ENCODE measurements at regions not wholly inside any gene's neighbourhood (a gene's known extent, or its start where the extent isn't known, plus 50 kb on each side); places are given as distances from the start of the nearest gene placed in this dataset.
A peak's percentile ranks its signal among the peaks of the same experiment; 100 is the strongest.
"Not testable (repeated sequence)": the region's sequence is repeated elsewhere in the genome, so short reads cannot be mapped to it uniquely, and the experiment has no call there.

DNA sequence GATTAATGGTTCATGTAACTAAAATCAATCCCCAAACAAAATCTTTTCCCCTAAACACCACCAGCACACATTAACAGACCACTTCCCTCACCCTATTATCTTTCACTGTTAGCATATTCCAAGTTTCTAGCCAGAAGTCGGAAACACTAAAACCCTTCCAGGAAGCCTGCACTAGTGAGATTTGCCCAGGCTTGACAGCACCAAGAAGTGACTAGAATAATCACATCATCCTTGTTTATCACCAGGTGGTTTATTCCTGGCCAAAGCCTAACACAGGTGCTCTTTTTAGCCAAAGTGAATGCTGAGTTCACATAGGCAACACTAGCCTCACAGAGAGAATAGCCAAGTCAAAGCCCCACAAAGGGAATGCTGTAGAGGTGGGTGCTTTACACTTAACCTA, 221.2 kb upstream of the HNRNPA3 start:
- no peak for DNase-seq

GRCh38 chr2:176997074-176997791, 215.4 kb upstream of the HNRNPA3 start:
- DNase-seq, result peak; percentile 9 to 19

DNA sequence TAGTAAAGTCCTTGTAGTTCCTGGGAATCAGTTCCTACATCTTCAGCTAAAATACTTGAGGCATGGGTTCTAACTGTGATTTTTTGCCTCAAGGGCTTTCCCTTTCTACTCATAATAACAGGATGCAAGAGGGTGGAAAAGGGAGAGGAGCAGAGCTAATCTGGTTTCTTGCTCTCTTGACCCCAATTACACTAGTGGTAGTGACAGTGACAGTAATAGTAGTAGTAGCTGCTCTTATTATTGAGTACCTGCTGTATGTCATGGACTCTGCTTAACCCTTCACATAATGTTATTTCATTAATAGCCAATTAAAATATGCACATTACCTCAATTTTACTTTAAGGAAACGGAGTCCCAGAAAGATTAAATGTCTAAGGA, 214.8 kb upstream of the HNRNPA3 start:
- peak in 1 of 2 donors; percentile 4 for DNase-seq

DNA sequence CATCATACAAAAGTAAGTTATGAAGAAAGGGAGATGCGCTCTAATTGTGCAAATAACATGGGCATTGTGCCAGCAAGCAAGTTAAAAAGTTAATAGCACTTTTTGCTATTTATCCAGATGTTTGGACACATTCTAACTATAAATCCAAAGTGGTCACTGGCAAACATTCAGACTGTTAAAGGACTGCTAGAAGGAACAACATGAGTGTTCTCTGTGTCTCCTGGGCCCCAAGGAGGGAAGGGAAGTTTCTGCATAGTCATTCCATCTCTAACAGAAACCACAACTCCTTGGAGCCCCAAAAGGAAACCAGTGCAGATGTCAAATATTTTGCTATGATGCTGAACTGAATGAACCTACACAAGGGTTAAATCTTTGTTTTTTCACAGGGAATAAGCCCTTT, 213.3 kb upstream of the HNRNPA3 start:
- DNase-seq, result no peak

DNA sequence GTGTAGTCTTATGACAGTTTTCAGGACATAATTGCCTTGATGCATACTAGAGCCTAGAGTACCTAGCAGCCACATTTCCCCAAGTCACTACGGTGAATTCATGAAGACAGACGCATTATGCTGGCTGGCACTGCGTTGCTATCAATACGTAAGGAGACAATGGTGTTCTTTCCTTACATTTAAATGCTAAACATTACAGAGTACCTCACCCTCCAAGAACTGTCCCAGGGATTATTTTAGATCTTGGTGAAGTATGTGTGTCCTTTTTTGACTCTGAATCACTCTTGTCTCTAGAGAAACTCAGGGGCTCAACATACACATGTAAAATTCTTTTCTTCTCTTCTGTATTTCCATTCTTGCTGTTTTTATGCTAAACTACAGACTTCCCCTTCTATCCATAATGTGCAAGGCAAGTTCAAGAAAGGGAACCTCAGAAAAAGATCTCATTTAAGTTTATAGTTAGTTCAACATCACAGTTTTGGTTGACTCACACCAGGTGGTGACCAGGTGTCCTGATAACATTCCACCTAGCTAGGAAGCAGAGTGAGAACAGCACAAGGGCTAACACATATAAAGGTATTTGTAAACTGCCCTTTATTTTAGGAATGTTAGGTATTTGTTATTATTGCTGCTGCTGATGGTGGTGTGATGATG, 212.4 kb upstream of the HNRNPA3 start:
- DNase-seq, result no peak

- no peak for DNase-seq
Measured at GRCh38 chr2:177000715-177001072, 211.9 kb upstream of the HNRNPA3 start.

DNA sequence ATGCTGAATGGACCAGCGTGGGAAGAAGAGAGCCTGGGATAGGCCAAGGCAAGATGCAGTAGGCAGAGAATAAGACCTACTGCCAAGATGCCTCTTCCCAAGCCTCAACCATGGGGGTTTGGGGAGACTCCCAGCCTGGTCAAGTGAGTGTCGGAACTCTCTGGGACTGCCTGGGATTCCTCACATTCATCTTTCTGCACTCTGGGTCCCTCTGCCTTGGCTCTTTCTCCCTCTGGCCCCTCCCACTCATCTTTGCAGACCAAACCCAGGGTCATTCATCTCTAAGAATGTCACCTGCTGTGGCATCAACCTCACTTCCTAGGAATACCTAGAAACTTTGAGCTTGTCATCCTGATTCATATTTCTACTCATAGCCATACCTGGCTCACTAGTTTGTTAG, 211.3 kb upstream of the HNRNPA3 start:
- DNase-seq, result no peak

DNA sequence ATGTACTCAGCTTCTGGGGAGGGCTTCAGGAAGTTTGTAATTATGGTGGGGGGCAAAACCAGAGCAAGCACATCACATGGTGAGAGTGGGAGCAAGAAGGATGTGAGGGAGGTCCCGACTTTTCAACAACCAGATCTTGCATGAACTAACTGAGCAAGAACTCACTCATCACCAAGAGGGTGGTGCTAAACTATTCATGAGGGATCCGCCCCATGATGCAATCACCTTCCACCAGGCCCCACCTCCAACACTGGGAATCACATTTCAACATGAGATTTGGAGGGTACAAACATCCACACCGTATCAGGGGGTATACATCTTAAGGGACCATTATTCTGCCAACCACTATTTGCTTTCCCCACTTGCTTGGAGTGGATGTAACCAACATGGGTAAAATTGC, 209.6 kb upstream of the HNRNPA3 start:
- no peak for DNase-seq

DNA sequence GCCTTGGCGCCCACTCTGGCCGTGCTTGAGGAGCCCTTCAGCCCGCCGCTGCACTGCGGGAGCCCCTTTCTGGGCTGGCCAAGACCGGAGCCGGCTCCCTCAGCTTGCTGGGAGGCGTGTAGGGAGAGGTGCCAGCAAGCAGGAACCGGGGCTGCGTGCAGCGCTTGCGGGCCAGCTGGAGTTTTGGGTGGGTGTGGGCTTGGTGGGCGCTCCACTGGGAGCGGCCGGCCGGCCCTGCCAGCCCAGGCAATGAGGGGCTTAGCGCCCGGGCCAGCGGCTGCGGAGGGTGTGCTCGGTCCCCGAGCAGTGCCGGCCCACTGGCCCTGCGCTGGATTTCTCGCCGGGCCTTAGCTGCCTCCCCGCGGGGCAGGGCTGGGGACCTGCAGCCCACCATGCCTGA, 204.9 kb upstream of the HNRNPA3 start:
- not testable (repeated sequence) for DNase-seq

DNA sequence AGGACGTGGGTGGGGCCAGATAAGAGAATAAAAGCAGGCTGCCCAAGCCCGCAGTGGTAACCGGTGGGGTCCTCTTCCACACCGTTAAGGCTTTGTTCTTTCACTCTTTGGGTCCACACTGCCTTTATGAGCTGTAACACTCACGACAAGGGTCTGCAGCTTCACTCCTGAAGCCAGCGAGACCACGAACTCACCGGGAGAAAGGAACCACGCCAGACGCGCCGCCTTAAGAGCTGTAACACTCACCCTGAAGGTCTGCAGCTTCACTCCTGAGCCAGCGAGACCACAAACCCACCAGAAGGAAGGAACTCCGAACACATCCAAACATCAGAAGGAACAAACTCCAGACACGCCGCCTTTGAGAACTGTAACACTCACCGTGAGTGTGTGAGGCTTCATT, 203.9 kb upstream of the HNRNPA3 start:
- DNase-seq, result not testable (repeated sequence)

DNA sequence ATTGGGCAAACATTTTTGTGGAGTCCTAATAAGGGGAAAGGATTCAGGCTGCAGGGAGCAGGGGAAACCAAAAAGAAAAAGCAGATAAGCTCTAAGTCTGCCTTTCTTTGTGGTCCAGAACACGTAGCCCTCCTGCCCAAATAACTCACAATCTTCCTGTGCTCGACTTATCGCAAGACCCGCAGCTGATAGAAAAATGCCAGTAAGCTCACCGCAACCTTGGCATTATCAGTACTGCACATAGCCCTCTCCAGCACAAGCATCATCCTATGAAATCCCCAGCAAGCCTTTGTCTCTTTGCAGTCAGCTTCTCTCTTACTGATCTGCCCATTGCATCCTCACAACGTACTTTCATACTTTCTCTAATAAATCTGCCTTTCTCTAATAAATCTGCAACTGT, 202.4 kb upstream of the HNRNPA3 start:
- DNase-seq, result no peak

GRCh38 chr2:177010861-177011260, 201.7 kb upstream of the HNRNPA3 start:
- no peak for DNase-seq

DNA sequence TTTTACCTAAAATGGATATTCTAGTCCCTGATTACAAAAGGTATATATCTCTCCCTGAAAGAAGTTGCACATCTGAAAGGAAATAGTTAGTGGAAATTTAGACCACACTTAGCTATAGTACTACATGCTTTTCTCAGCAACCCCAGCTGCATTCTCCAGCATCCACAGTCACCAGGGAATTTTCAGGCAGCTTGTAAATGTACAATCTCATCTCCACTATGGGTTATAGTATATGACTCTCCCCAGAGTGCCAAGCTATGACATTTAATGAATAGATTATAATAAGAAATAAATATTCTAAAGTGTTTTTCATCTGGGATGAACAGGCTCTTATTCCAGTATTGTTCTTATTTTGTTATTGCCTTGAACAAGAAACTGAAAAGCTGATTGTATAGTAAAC, 197.6 kb upstream of the HNRNPA3 start:
- DNase-seq, result no peak

DNA sequence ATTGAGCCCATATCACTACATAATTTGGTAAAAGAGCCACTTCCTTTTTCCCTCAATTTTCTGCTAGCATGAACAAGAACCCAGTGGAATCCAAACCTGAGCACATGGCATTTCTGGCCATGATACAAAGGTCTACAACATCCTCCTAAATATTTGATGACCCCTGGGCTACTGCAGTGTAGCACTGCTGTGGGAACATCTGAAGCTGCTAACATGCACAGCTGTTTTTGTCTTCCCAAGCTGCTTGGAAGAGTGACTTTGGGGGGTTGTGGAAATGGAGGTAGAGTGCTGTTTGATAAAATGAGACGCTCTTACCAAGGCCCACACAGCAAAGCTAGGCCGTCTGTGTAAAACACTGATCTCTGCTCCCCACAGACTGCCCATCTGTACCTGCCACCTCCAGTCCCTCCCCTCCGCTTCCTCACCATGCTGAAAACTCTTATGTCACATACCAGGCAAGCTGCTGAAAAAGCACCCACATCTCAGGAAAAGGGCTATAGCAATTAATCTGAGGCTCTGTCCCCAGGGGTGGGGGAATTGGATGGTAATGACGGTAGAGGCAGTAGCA, 197.2 kb upstream of the HNRNPA3 start:
- DNase-seq, result no peak

DNA sequence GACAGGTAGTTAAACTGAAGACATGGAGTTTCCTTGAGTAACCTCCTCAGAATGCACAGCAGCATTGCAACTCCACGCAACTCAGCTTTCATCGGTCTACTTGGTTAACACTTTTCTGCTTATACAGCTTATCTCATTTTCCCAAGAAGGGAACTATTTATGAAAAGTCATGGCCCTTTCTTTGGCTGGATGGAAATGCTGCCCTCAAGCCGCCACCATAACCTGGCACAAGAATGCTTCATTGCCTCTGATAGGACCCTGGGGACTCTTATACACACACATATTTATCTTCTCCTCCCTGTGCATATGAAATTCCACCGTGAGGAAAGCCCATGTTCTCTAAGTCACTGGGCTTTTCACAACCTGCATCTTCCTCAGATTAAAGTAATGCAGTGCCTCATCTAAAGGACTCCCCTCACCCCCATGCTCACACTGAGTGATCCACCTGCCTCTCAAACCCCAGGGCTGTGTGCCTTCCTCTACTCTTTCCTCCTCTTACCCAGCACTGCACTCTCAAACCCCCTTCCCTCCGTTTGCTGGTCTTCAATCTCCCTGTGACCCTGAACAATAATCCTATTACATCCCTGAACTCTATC, 192.0 kb upstream of the HNRNPA3 start:
- no peak for DNase-seq

- no peak for DNase-seq
Measured at GRCh38 chr2:177021706-177022343, 190.8 kb upstream of the HNRNPA3 start.

DNA sequence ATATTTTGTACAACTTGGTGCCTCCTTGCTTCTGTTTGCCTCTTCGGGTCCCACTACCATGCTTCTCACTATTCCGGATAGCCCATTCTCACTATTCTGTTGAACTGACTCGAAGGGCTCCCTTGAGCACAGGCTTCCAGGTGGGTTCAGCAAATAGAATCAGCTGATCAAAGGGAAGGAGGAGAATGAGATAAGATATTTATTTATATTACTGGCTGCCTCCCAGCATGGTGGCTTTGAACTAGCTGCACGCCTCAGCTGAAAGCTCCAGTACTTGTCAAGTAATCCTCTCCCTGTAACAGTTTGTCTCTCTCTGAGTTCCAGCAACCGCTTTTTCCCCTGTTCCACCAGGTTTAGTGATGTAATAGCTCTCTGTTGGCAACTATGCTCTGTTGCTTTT, 187.8 kb upstream of the HNRNPA3 start:
- no peak for DNase-seq

DNA sequence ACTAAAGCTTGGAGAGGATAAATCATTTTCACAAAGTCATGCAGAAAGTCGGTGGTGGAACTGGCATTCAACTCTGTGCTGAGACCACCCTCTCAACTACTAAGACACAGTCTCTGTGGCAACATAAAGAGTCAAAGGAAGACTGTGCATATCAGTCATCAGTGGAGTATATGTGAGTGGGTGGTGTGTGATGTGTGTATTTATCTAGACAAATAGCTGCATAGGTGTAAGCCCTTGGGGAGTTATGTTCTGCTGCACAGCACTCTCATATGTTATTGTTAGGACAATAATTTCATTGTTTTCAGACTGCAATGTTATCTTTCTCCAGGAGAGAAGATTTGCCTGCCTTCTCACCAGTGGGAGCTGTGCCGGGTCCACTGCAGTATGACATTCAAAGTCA, 186.3 kb upstream of the HNRNPA3 start:
- no peak for DNase-seq

DNA sequence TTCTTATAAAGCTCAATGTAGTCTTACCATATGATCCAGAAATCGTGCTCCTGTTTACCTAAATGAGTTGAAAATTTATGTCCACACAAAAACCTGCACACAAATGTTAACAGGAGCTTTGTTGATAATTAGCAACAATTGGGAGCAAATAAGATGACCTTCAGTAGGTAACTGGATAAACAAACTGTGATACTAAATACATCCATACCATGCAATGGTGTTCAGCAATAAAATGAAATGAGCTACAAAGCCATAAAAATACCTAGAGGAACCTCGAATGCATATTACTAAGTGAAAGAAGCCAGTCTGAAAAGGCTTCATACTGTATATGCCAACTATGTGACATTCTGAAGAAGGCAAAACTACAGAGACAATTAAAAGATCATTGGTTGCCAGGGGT, 185.6 kb upstream of the HNRNPA3 start:
- no peak for DNase-seq

GRCh38 chr2:177028296-177028695, 184.3 kb upstream of the HNRNPA3 start:
- DNase-seq, result no peak

GRCh38 chr2:177029075-177029474, 183.5 kb upstream of the HNRNPA3 start:
- no peak for DNase-seq

GRCh38 chr2:177029501-177029900, 183.1 kb upstream of the HNRNPA3 start:
- DNase-seq, result peak in 1 of 2 donors; percentile 3

DNA sequence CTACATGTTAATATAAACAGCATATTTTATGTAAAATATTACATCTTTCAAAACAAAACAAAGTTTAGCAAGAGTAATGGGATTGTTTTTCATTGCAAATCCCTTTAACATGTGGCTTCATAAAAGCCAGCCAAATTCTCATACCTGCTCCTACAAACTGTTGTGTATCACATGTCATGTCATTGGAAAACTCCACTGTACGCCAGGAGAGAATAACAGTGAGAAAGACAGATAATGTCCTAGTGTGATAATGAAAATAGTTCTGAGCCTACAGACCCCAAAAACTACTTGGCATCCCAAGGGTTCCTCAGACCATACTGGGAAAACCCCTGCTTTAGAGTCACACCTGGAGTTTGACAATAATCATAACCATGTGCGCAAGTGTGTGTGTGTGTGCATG, 182.7 kb upstream of the HNRNPA3 start:
- DNase-seq, result no peak

All from CD4-positive, alpha-beta T cell treated with Interferon alpha-2 for 1 hour (primary cell).